GM12872 (cell line): ENCODE measurements at regions not wholly inside any gene's neighbourhood (a gene's known extent, or its start where the extent isn't known, plus 50 kb on each side); places are given as distances from the start of the nearest gene placed in this dataset.

Experiments used
- CTCF ChIP-seq: IDR thresholded peaks from 3 replicates; pipeline ENCODE4 v1.5.1; 2011; ENCODE audit warnings: low read depth, mild to moderate bottlenecking, low read length, moderate library complexity; ENCODE audit not compliant: insufficient read depth

- no peak for TF ChIP-seq CTCF
Measured at GRCh38 chr18:78041218-78041617, 791.6 kb downstream of the GALR1 start.

- no peak for TF ChIP-seq CTCF
Measured at GRCh38 chr18:78046631-78047030, 797.0 kb downstream of the GALR1 start.

- TF ChIP-seq CTCF: no peak
Measured at GRCh38 chr18:78049281-78049680, 799.6 kb downstream of the GALR1 start.

GRCh38 chr18:78054801-78055200, 805.2 kb downstream of the GALR1 start:
- no peak for TF ChIP-seq CTCF

- TF ChIP-seq CTCF: no peak
Measured at GRCh38 chr18:78056011-78056410, 806.4 kb downstream of the GALR1 start.

GRCh38 chr18:78069784-78070664, 820.4 kb downstream of the GALR1 start:
- no peak for TF ChIP-seq CTCF

- TF ChIP-seq CTCF: no peak
Measured at GRCh38 chr18:78071166-78071710, 821.6 kb downstream of the GALR1 start.
